ENCODE measurements at regions not wholly inside any gene's neighbourhood (a gene's known extent, or its start where the extent isn't known, plus 50 kb on each side); places are given as distances from the start of the nearest gene placed in this dataset.

DNA sequence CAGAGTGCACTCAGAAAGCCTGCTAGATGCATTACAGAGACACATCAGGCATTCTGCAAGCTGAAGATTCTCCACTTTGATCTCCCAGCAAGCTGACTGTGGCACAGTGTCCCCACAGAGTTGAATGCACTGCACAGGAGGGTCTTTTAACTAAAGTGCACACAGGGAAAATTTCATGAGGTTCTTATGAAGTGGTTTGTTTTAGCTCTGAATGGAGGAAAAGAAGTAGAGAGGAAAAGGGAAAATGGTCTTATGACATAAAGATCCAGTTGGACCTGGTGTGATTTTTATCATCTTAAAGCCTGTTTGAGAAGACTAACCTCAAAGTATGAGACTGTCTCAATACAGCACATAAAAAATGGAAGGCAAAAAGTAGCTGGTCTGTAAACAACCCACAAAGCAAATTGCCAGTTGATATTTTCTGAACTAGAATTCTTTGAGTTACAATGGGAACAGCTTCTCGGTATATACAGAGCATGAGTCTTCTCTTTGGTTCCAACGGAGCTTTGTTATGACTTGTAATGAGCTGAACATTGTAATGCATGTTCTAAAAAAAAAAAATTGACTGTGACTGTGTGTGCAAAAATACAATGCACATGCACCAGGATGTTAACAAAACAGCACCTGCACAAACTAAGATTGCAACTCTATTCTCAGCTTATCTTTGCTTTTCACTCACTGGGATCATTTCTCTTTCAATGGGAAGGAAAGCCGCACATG is 383.0 kb upstream of the ID4 start:
- no peak overlapping the region for H3K27ac Mint-ChIP-seq
- H3K27me3 Mint-ChIP-seq, result no peaks in the 10 kb centered on the region
- no peak for DNase-seq
- peaks cover 4% of the 10 kb centered on the region for H3K9me3 Mint-ChIP-seq
- H3K4me3 Mint-ChIP-seq, result no peak overlapping the region
- no peaks in the 10 kb centered on the region for H3K4me1 Mint-ChIP-seq (ENCODE audit: low read depth)
- no peaks in the 10 kb centered on the region for H3K36me3 Mint-ChIP-seq (ENCODE audit: low read depth)

DNA sequence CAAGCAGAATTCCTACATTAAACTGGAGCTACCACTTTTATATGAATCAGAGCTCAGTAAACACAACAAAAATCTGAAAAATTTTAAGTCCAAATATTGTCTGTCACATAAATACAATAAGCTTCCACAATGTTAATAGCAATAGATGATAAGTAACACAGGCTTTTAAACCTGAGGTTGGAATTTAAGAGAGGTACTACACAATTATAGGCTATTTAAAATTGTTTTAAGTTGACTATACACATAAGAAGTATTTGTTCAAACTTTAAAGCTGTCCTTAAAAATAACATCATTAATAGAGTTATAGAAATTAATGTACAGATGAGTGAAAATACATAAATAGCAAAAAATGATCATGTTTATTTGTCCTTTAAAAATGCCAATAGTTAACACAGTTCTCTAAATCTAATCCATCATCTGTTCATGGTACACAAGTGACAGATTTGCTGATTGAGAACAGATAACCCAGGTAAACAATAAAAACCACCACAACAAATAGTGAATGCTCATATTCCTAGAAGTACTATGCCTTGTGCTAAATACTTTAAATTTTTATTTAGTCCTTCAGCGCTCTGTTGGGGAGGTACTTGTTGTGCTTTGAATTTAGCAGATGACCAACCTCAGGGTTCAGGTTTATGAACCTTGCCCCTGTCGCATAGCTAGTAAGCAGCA is 382.3 kb upstream of the ID4 start:
- Mint-ChIP-seq H3K27ac (no peak overlapping the region), H3K9me3 (peaks cover 4% of the 10 kb centered on the region), H3K4me3 (no peak overlapping the region), H3K4me1 (ENCODE audit: low read depth) (no peaks in the 10 kb centered on the region), H3K27me3 (no peaks in the 10 kb centered on the region), H3K36me3 (ENCODE audit: low read depth) (no peaks in the 10 kb centered on the region)
- no peak for DNase-seq

DNA sequence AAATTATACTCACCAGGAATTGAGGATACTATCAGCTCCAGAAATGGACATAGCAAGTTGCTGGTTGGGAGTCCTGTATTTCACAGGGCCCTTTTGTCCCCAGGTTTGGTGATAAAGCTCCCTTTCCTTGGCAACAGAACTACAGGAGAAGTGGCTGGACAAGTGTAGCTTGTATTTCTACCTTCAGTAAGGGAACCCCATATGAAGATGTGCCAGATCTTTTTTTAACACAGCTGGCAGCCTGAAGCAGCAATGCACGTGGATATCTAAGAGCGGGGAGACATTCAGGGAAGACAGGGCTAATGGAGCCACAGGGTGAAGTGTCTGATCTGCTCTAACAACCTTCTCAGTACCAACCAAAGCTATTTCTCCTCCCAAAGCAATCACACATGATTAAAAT is 373.9 kb upstream of the ID4 start:
- H3K27ac Mint-ChIP-seq, result no peak overlapping the region
- no peaks in the 10 kb centered on the region for H3K4me1 Mint-ChIP-seq (ENCODE audit: low read depth)
- DNase-seq, result no peak
- H3K36me3 Mint-ChIP-seq (ENCODE audit: low read depth), result no peaks in the 10 kb centered on the region
- H3K4me3 Mint-ChIP-seq, result no peak overlapping the region
- H3K9me3 Mint-ChIP-seq, result peaks cover 2% of the 10 kb centered on the region
- H3K27me3 Mint-ChIP-seq, result no peaks in the 10 kb centered on the region

DNA sequence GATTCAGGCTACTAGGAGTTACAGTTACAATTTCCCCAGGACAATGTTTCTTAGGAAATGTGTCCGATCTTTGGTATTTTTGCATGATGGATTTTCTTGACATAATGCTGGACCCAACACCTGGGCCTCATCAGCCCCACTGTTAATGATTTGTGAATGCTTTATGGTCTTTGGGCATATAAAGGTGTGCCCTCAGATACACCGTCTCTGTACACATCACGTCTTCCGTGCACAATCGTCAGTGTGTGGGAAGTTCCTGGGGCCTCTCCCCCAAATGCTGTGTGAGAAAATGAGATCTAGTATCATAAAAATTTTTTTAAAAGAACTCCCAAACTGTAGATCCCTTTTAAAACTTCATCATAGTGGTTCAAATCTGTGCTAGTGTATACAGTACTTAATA is 373.2 kb upstream of the ID4 start:
- no peak overlapping the region for H3K27ac Mint-ChIP-seq
- H3K27me3 Mint-ChIP-seq, result no peaks in the 10 kb centered on the region
- H3K4me3 Mint-ChIP-seq, result no peak overlapping the region
- no peak for DNase-seq
- H3K9me3 Mint-ChIP-seq, result peaks cover 2% of the 10 kb centered on the region
- H3K4me1 Mint-ChIP-seq (ENCODE audit: low read depth), result no peaks in the 10 kb centered on the region
- H3K36me3 Mint-ChIP-seq (ENCODE audit: low read depth), result no peaks in the 10 kb centered on the region

DNA sequence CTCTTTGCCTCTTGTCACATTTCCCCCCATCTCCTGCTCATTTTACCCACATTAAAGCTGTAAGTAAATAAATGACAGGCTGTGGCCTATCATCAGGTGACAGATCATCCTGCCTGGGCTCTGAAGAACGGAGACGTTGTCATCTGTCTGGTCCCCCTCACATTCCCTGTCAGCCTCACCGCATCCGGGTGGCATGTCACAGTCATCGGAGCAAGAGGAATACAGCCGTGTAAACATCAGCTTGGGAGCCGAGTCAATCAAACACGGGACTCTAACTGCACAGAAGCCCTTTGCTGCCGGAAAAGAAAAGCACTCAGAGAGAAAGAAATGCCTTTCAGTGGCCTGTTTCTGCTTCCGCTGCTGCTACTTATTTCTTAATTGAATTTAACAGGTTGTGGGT is 371.9 kb upstream of the ID4 start:
- Mint-ChIP-seq H3K27me3 (no peaks in the 10 kb centered on the region), H3K36me3 (ENCODE audit: low read depth) (no peaks in the 10 kb centered on the region), H3K4me1 (ENCODE audit: low read depth) (no peaks in the 10 kb centered on the region), H3K9me3 (no peaks in the 10 kb centered on the region), H3K27ac (no peak overlapping the region), H3K4me3 (no peak overlapping the region)
- DNase-seq, result no peak

DNA sequence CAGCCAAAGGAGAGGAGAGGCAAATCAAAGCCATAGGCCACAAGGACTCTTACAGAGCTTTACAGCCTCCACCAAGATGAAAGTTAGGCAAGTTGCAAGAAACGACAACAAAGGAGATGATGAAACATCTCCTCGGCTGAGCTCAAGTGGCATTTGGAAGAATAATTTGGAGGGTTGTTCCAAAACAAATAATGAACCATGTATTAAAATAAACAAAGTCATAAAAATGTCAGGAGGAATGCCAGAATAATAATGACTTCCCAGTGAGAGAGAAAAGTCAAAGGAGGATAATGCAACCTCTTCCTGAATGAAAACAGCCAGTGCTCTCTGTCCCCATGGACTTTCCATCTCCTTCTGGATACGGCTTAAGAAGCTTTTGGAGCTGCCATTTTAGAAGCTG is 371.4 kb upstream of the ID4 start:
- DNase-seq, result no peak
- H3K27ac Mint-ChIP-seq, result no peak overlapping the region
- no peak overlapping the region for H3K4me3 Mint-ChIP-seq
- no peaks in the 10 kb centered on the region for H3K27me3 Mint-ChIP-seq
- no peaks in the 10 kb centered on the region for H3K36me3 Mint-ChIP-seq (ENCODE audit: low read depth)
- no peaks in the 10 kb centered on the region for H3K9me3 Mint-ChIP-seq
- no peaks in the 10 kb centered on the region for H3K4me1 Mint-ChIP-seq (ENCODE audit: low read depth)

DNA sequence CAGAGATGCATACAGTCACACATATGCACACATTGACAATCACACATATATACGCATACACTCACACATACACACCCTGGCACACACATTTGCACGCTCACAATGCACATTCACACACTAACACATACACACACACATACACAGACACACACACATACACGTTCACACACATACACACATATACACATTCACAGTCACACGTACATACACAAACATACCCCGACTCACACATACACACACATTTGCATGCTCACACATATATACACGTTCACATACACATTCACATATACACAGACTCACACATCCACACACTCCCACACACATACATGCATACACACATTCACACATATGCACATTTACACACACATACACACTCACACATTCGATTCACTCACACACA is 366.8 kb upstream of the ID4 start:
- Mint-ChIP-seq H3K9me3 (peaks cover 8% of the 10 kb centered on the region), H3K27ac (no peak overlapping the region), H3K36me3 (ENCODE audit: low read depth) (no peaks in the 10 kb centered on the region), H3K27me3 (no peaks in the 10 kb centered on the region), H3K4me1 (ENCODE audit: low read depth) (no peaks in the 10 kb centered on the region), H3K4me3 (no peak overlapping the region)
- no peak for DNase-seq

DNA sequence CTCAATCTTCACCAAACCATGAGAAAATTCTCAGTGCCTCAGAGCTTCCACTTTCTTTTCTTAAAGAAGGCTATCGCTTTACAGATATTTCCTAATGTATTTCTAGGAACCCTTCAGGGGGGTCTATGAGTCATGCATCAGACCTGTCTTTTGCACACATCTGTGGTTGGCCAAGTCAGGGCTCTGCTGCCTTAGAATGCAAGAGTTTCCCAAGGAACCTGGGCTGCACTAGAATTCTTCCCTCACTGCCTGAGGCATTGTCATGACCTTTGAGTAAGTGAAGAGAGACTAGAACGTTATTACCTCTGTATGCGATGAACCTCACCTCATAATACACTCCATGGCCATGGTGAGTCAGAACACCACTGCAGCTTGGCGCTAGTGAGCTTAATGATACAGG is 365.0 kb upstream of the ID4 start:
- DNase-seq, result no peak
- no peaks in the 10 kb centered on the region for H3K4me1 Mint-ChIP-seq (ENCODE audit: low read depth)
- peaks cover 12% of the 10 kb centered on the region for H3K9me3 Mint-ChIP-seq
- H3K27me3 Mint-ChIP-seq, result no peaks in the 10 kb centered on the region
- no peaks in the 10 kb centered on the region for H3K36me3 Mint-ChIP-seq (ENCODE audit: low read depth)
- no peak overlapping the region for H3K27ac Mint-ChIP-seq
- H3K4me3 Mint-ChIP-seq, result no peak overlapping the region

DNA sequence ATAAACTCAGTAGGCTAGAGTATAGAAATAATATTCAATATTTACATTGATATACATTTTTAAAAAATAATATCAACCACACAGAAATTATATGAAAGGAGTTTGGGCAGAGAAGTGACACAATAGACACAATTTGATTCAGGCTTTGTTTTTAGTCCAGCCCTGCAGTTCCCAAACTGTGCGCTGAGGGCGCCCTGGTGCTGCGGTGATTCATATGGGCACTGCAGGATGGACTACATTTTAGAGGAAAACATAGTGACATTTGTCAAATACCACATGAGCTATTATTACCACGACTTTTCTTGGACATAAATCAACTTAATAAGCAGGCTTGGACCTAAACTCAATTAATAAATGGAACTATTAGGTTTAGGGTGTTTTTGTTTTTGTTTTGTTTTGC is 364.3 kb upstream of the ID4 start:
- peaks cover 12% of the 10 kb centered on the region for H3K9me3 Mint-ChIP-seq

DNA sequence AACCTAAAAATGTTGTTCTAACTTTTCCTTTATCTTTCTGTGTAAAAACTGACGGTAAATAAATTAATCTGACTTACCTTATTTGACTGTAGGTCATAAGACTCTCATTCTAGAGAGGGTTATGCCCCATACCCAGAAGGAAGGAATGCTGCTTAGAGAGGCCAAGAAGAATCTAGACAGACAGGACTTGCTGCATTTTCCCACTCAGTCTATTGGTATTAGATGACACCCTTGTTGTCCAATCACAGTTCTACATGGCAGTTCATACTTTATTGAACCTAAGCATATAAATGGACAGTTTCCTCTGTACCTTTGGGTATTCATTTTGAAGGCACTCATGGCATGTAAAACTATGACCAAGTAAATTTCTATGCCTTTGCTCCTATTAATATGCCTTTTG is 359.6 kb upstream of the ID4 start:
- Mint-ChIP-seq H3K9me3 (peaks cover 12% of the 10 kb centered on the region), H3K4me3 (no peak overlapping the region), H3K4me1 (ENCODE audit: low read depth) (no peaks in the 10 kb centered on the region), H3K27me3 (no peaks in the 10 kb centered on the region), H3K36me3 (ENCODE audit: low read depth) (no peaks in the 10 kb centered on the region), H3K27ac (no peak overlapping the region)
- no peak for DNase-seq

More for the DNA sequence above, 364.3 kb upstream of the ID4 start:
- Mint-ChIP-seq H3K4me1 (ENCODE audit: low read depth) (no peaks in the 10 kb centered on the region), H3K27me3 (no peaks in the 10 kb centered on the region), H3K36me3 (ENCODE audit: low read depth) (no peaks in the 10 kb centered on the region), H3K27ac (no peak overlapping the region), H3K4me3 (no peak overlapping the region)
- DNase-seq, result no peak

DNA sequence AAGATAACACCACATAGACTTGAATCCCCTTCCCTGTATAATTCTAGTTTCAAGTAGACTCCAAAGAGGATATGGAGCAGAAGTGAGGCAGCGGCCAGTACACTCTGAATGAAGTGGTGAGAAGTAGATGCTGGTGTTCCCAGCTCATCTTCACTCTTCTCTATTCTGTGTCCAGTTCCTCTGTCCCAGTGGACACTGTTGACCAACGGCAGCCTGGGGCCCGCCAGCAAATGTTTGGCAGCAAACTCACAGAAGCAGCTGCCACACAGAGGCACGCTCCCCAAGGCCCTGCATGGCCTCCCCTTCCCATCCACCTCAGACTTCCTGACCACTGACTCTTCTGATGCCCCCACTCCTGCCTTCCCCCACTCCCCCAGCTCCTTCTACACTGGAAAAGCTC is 358.9 kb upstream of the ID4 start:
- Mint-ChIP-seq H3K4me3 (no peak overlapping the region), H3K36me3 (ENCODE audit: low read depth) (no peaks in the 10 kb centered on the region), H3K27me3 (no peaks in the 10 kb centered on the region), H3K27ac (no peak overlapping the region), H3K9me3 (peaks cover 9% of the 10 kb centered on the region), H3K4me1 (ENCODE audit: low read depth) (no peaks in the 10 kb centered on the region)
- DNase-seq, result no peak

DNA sequence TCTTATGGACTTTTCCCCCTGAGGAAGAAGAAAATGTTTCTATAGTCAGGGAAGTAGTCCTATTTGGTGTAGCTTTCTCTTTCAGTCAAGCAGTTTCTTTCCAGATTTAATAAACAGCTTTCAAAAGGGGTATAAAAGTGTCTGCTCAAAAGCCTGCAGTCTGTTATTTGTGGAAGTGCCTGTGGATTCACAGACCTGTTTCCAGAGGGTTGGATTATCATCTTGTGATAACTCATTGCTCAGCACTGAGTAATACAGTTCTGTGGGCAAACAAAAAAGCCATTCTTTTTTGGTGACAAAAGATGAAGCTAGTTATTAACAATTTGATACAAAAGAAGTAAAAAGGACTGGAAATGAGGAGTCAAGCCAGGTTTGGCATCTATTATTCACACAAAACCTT is 358.2 kb upstream of the ID4 start:
- no peaks in the 10 kb centered on the region for H3K4me1 Mint-ChIP-seq (ENCODE audit: low read depth)
- DNase-seq, result no peak
- no peak overlapping the region for H3K27ac Mint-ChIP-seq
- no peaks in the 10 kb centered on the region for H3K27me3 Mint-ChIP-seq
- H3K4me3 Mint-ChIP-seq, result no peak overlapping the region
- H3K36me3 Mint-ChIP-seq (ENCODE audit: low read depth), result no peaks in the 10 kb centered on the region
- H3K9me3 Mint-ChIP-seq, result peaks cover 5% of the 10 kb centered on the region

DNA sequence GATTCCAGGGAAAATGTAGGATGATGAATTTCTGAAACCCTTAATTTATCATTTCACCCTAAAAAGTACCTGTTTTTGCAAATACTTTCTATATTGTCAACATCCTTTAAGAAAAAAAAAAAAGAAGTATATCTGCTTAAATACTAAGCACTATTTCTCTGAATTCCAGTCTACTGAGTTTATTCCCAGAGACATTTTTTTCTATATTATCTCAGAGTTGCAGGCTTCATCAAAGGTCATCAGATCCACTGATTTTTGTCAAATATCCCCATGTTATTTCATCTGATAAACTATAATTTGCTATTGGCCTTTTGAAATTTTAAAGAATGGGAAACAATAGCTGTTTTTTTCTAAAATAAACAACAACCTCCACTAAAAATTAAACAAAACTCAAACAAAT is 357.6 kb upstream of the ID4 start:
- Mint-ChIP-seq H3K4me3 (no peak overlapping the region), H3K9me3 (peaks cover 8% of the 10 kb centered on the region), H3K36me3 (ENCODE audit: low read depth) (no peaks in the 10 kb centered on the region), H3K27ac (no peak overlapping the region), H3K4me1 (ENCODE audit: low read depth) (no peaks in the 10 kb centered on the region), H3K27me3 (no peaks in the 10 kb centered on the region)
- DNase-seq, result no peak

DNA sequence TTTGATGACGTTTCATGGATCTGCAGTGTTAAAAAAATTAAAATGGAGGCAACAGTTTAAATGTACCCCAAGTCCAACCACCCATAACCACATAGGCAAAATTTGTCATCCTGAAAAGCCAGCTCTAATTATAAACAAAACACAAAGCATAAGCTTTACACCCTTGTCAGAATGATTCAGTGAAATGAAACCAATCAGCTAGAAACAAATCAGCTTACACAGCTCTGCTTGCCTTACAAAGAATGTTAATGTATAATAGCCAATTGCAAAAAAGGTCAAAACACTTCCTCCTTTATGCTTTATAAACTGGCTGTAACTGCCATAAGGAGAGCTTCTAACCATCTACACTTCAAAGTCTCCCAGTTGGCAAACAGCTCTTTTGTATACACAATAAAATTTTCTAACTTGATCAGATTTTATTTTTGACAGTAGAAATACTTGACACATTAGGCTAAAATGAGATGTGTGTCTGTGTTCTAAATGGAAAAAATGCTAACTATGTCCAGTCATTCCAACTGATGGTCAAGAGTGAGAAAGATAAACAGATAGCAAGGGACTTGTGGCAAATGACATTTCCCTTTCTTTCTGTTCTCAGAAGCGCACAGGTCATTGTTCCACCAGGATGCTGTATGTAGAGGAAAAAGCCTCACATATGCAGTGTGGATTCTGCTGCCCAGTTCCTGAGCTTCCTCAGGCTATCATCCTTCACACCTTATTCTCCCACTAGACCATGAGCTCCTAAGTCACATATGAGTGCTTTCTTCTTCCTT is 344.3 kb upstream of the ID4 start:
- Mint-ChIP-seq H3K4me3 (no peak overlapping the region), H3K27ac (no peak overlapping the region), H3K36me3 (ENCODE audit: low read depth) (no peaks in the 10 kb centered on the region), H3K9me3 (peaks cover 5% of the 10 kb centered on the region), H3K27me3 (no peaks in the 10 kb centered on the region), H3K4me1 (ENCODE audit: low read depth) (no peaks in the 10 kb centered on the region)
- DNase-seq, result no peak

DNA sequence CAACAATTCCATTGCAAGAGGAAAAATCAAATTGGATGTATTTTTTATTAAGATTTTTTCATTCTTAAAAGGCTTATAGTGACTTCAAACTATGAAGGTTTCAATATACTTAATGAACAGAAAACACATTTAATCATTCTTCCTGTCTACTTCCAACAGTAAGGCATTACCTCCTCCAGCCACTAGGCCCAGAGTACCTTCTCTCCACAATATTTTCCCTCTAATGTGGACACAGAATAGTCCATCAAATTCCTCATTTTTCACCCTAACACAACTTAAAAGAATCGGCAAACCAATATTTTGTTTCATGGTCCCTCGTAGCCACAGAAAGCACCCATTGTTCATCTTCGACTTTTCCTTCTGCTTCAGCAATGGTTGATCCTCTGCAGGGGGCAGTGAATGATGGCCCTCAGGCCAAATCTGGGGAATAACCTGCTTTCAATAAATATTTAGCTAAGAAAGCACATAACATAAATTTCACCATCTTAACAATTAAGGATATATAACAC is 335.4 kb upstream of the ID4 start:
- H3K27ac Mint-ChIP-seq, result no peak overlapping the region
- H3K36me3 Mint-ChIP-seq (ENCODE audit: low read depth), result no peaks in the 10 kb centered on the region
- H3K27me3 Mint-ChIP-seq, result no peaks in the 10 kb centered on the region
- no peaks in the 10 kb centered on the region for H3K4me1 Mint-ChIP-seq (ENCODE audit: low read depth)
- DNase-seq, result no peak
- H3K4me3 Mint-ChIP-seq, result no peak overlapping the region
- peaks cover 14% of the 10 kb centered on the region for H3K9me3 Mint-ChIP-seq
